H9 (cell line): ENCODE measurements at regions not wholly inside any gene's neighbourhood (a gene's known extent, or its start where the extent isn't known, plus 50 kb on each side); places are given as distances from the start of the nearest gene placed in this dataset.

Experiments used
- DNase-seq: peaks from one replicate; pipeline ENCODE4 v3.0.0-alpha.2; 2017
- H2AFZ ChIP-seq: one replicate; pipeline ENCODE4 v1.6.1; 2013; ENCODE audit warnings: mild to moderate bottlenecking, low read length, control low read depth, moderate library complexity
- H2AK5ac ChIP-seq: 2 replicates; pipeline ENCODE4 v1.6.1; 2013; ENCODE audit warnings: low read length, control low read depth, mixed read lengths; ENCODE audit not compliant: insufficient read length
- H2BK120ac ChIP-seq: one replicate; pipeline ENCODE4 v1.6.1; 2013; ENCODE audit warnings: low read depth, mild to moderate bottlenecking, low read length, control low read depth, inconsistent platforms; ENCODE audit not compliant: poor library complexity, severe bottlenecking
- H2BK12ac ChIP-seq: 2 replicates; pipeline ENCODE4 v1.6.1; 2013; ENCODE audit warnings: low read length, control low read depth, mixed read lengths, low read depth; ENCODE audit not compliant: insufficient read length
- H2BK15ac ChIP-seq: 2 replicates; pipeline ENCODE4 v1.6.1; 2013; ENCODE audit warnings: low read depth, low read length, control low read depth
- H2BK20ac ChIP-seq: one replicate; pipeline ENCODE4 v1.6.1; 2013; ENCODE audit warnings: low read depth, mild to moderate bottlenecking, low read length, control low read depth, inconsistent platforms; ENCODE audit not compliant: poor library complexity, severe bottlenecking
- H2BK5ac ChIP-seq: 2 replicates; pipeline ENCODE4 v1.6.1; 2013; ENCODE audit warnings: low read length, control low read depth, mixed read lengths; ENCODE audit not compliant: insufficient read length
- H3K14ac ChIP-seq: 2 replicates; pipeline ENCODE4 v1.6.1; 2013; ENCODE audit warnings: low read length, control low read depth; ENCODE audit not compliant: insufficient read depth
- H3K18ac ChIP-seq: 2 replicates; pipeline ENCODE4 v1.6.1; 2013; ENCODE audit warnings: low read depth, mild to moderate bottlenecking, mixed read lengths, low read length, control low read depth; ENCODE audit not compliant: insufficient read length
- H3K23ac ChIP-seq: 2 replicates; pipeline ENCODE4 v1.6.1; 2013; ENCODE audit warnings: low read length, control low read depth, mixed read lengths, low read depth; ENCODE audit not compliant: insufficient read length
- H3K23me2 ChIP-seq: 2 replicates; pipeline ENCODE4 v1.6.1; 2013; ENCODE audit warnings: low read depth, mild to moderate bottlenecking, mixed read lengths, low read length, control low read depth; ENCODE audit not compliant: insufficient read length, poor library complexity, severe bottlenecking
- H3K27ac ChIP-seq: 2 replicates; pipeline ENCODE4 v1.5.1; 2013; ENCODE audit warnings: low read length, control low read depth, mixed read lengths, low read depth; ENCODE audit not compliant: insufficient read length
- H3K27me3 ChIP-seq: 2 replicates; pipeline ENCODE4 v1.6.1; 2013; ENCODE audit warnings: low read length, control low read depth, inconsistent platforms; ENCODE audit not compliant: insufficient read depth
- H3K4ac ChIP-seq: 2 replicates; pipeline ENCODE4 v1.6.1; 2013; ENCODE audit warnings: low read depth, mild to moderate bottlenecking, control low read depth, inconsistent platforms, low read length, moderate library complexity
- H3K4me1 ChIP-seq: 2 replicates; pipeline ENCODE4 v1.6.1; 2013; ENCODE audit warnings: low read length, control low read depth, inconsistent platforms; ENCODE audit not compliant: insufficient read depth
- H3K4me2 ChIP-seq: 2 replicates; pipeline ENCODE4 v1.6.1; 2013; ENCODE audit warnings: low read length, control low read depth, mixed read lengths; ENCODE audit not compliant: insufficient read length, insufficient read depth
- H3K56ac ChIP-seq: 2 replicates; pipeline ENCODE4 v1.6.1; 2013; ENCODE audit warnings: low read depth, mild to moderate bottlenecking, mixed read lengths, low read length, control low read depth; ENCODE audit not compliant: insufficient read length
- H3K79me1 ChIP-seq: 2 replicates; pipeline ENCODE4 v1.6.1; 2013; ENCODE audit warnings: low read depth, mild to moderate bottlenecking, moderate library complexity, low read length, control low read depth, inconsistent platforms; ENCODE audit not compliant: insufficient read depth, poor library complexity, severe bottlenecking
- H3K79me2 ChIP-seq: 2 replicates; pipeline ENCODE4 v1.6.1; 2013; ENCODE audit warnings: low read length, control low read depth, inconsistent platforms; ENCODE audit not compliant: insufficient read depth
- H3K9ac ChIP-seq: 2 replicates; pipeline ENCODE4 v1.6.1; 2013; ENCODE audit warnings: low read length, control low read depth, mixed read lengths; ENCODE audit not compliant: insufficient read length; ENCODE audit errors: extremely low read depth
- H3K9me3 ChIP-seq: one replicate; pipeline ENCODE4 v1.6.1; 2013; ENCODE audit warnings: low read depth, low read length, inconsistent platforms; ENCODE audit not compliant: control insufficient read depth
- H3T11ph ChIP-seq: one replicate; pipeline ENCODE4 v1.6.1; 2013; ENCODE audit warnings: mild to moderate bottlenecking, low read length, control low read depth, inconsistent platforms
- H4K20me1 ChIP-seq: one replicate; pipeline ENCODE4 v1.6.1; 2013; ENCODE audit not compliant: control insufficient read depth, insufficient read length, insufficient read depth
- H4K5ac ChIP-seq: 2 replicates; pipeline ENCODE4 v1.6.1; 2013; ENCODE audit warnings: low read depth, mild to moderate bottlenecking, mixed read lengths, low read length, control low read depth; ENCODE audit not compliant: insufficient read length
- H4K8ac ChIP-seq: replicated peaks from 2 replicates; pipeline ENCODE4 v1.6.1; 2013; ENCODE audit warnings: low read length, control low read depth, mixed read lengths, low read depth; ENCODE audit not compliant: insufficient read length
- H4K91ac ChIP-seq: 2 replicates; pipeline ENCODE4 v1.6.1; 2013; ENCODE audit warnings: low read depth, mild to moderate bottlenecking, moderate library complexity, mixed read lengths, low read length, control low read depth; ENCODE audit not compliant: insufficient read length
- H3K27ac Mint-ChIP-seq, 3 experiments: 2 replicates in 2 of 3; 3 replicates in 1 of 3; pipeline ENCODE4 v1.8.0; 2020 to 2021; ENCODE audit warnings: mixed read lengths in 3 of 3, mild to moderate bottlenecking in 1 of 3, moderate library complexity in 1 of 3
- H3K27me3 Mint-ChIP-seq: 2 replicates; pipeline ENCODE4 v1.8.0; 2021; ENCODE audit warnings: low read depth, mild to moderate bottlenecking, moderate library complexity, mixed read lengths
- H3K36me3 Mint-ChIP-seq, 3 experiments: 2 replicates in 2 of 3; 3 replicates in 1 of 3; pipeline ENCODE4 v1.8.0; 2020 to 2021; ENCODE audit warnings: low read depth in 3 of 3, mixed read lengths in 3 of 3; ENCODE audit not compliant: insufficient read depth in 1 of 3
- H3K4me1 Mint-ChIP-seq, 2 experiments: 2 replicates each; pipeline ENCODE4 v1.8.0; 2020; ENCODE audit warnings: mixed read lengths in 2 of 2
- H3K4me3 Mint-ChIP-seq, 2 experiments: 2 replicates in 1 of 2; 3 replicates in 1 of 2; pipeline ENCODE4 v1.8.0; 2020 to 2021; ENCODE audit warnings: mild to moderate bottlenecking in 2 of 2, mixed read lengths in 2 of 2, moderate library complexity in 1 of 2
- H3K9me3 Mint-ChIP-seq, 2 experiments: 2 replicates in 1 of 2; 3 replicates in 1 of 2; pipeline ENCODE4 v1.8.0; 2020; ENCODE audit warnings: mild to moderate bottlenecking in 2 of 2, mixed read lengths in 2 of 2, moderate library complexity in 1 of 2
- WGBS: extraction: QIAGEN DNeasy Blood & Tissue Kit; methylation state at CpG from one replicate; pipeline ENCODE4 v1.1.7; 2013; ENCODE audit warnings: missing lambda C conversion rate, low lambda C conversion rate, mixed read lengths; ENCODE audit not compliant: insufficient read length; ENCODE audit errors: extremely low coverage; 5-methylcytosine and 5-hydroxymethylcytosine counted together
- TF ChIP-seq, protein P1 (sequence below): fragments of 200-600 bp; sonication (generic); conservative IDR thresholded peaks from 3 replicates; pipeline ENCODE4 v1.8.0; 2021; ENCODE audit warnings: antibody characterized with exemption, mild to moderate bottlenecking

DNA sequence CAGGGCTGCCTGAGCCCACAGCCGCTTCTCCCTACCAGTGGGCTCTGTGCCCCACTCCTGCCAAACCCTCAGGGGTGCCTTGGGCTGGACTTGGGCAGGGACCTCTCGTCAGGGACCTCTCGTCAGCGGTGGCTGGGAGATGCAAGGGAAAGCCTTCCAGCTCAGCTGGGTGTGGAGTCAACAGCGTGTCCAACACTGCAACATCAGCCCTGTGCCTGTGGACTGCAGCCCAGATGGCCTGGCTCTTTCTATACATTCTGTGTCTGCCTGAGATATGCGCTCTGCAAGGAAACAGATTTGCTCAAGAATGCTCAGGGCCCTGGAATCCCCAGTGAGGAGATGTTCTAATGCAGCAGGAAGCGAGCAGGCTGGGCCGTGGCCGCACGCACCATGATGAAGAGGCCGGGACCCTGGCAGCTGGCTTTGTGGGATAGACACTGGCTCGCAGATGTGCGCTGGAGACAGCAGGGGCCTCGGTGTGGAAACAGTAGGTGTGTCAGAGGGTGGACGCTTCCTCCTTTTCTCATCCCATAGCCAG, 85.0 kb upstream of the COL5A1 start:
- Histone ChIP-seq H3K23me2 (no peaks in the 10 kb centered on the region), H2BK120ac (no peak overlapping the region), H2BK12ac (no peak overlapping the region), H3K18ac (no peak overlapping the region), H4K5ac (no peak overlapping the region), H4K8ac (no peak overlapping the region), H2BK15ac (no peak overlapping the region), H2AFZ (no peak overlapping the region), H3K79me1 (no peaks in the 10 kb centered on the region), H3K79me2 (no peaks in the 10 kb centered on the region), H3K4me1 (no peaks in the 10 kb centered on the region), H3K56ac (no peak overlapping the region), H4K91ac (no peak overlapping the region), H3K27ac (no peak overlapping the region), H3K9me3 (no peaks in the 10 kb centered on the region), H3K4ac (no peak overlapping the region), H2AK5ac (no peak overlapping the region), H2BK5ac (no peak overlapping the region), H2BK20ac (no peak overlapping the region), H3K9ac (no peak overlapping the region), H4K20me1 (no peaks in the 10 kb centered on the region), H3K23ac (no peak overlapping the region), H3K4me2 (no peak overlapping the region), H3K27me3 (no peaks in the 10 kb centered on the region), H3T11ph (no peak overlapping the region), H3K14ac (no peak overlapping the region)
- no peak for DNase-seq
- WGBS = no CpG with 5 or more reads among the region's 15 CpGs
- TF ChIP-seq, protein P1, sequence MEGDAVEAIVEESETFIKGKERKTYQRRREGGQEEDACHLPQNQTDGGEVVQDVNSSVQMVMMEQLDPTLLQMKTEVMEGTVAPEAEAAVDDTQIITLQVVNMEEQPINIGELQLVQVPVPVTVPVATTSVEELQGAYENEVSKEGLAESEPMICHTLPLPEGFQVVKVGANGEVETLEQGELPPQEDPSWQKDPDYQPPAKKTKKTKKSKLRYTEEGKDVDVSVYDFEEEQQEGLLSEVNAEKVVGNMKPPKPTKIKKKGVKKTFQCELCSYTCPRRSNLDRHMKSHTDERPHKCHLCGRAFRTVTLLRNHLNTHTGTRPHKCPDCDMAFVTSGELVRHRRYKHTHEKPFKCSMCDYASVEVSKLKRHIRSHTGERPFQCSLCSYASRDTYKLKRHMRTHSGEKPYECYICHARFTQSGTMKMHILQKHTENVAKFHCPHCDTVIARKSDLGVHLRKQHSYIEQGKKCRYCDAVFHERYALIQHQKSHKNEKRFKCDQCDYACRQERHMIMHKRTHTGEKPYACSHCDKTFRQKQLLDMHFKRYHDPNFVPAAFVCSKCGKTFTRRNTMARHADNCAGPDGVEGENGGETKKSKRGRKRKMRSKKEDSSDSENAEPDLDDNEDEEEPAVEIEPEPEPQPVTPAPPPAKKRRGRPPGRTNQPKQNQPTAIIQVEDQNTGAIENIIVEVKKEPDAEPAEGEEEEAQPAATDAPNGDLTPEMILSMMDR = no peak
- H3K36me3 Mint-ChIP-seq = no peaks in the 10 kb centered on the region
- peaks cover 2% of the 10 kb centered on the region for H3K27me3 Mint-ChIP-seq
- no peak overlapping the region for H3K27ac Mint-ChIP-seq
- H3K4me1 Mint-ChIP-seq = peaks cover 3 to 12% of the 10 kb centered on the region in 2 experiments; a peak in 2 of 4 replicates
- no peak overlapping the region for H3K4me3 Mint-ChIP-seq
- H3K9me3 Mint-ChIP-seq = no peaks in the 10 kb centered on the region
